ENCODE measurements at regions not wholly inside any gene's neighbourhood (a gene's known extent, or its start where the extent isn't known, plus 50 kb on each side); places are given as distances from the start of the nearest gene placed in this dataset.
"Not testable (repeated sequence)": the region's sequence is repeated elsewhere in the genome, so short reads cannot be mapped to it uniquely, and the experiment has no call there.

GRCh38 chr7:142528608-142529408 is 220.5 kb upstream of the PRSS1 start:
- no peak for FAIRE-seq

GRCh38 chr7:142523821-142524460 is 225.3 kb upstream of the PRSS1 start:
- no peak for FAIRE-seq

GRCh38 chr7:142522735-142523134 is 226.5 kb upstream of the PRSS1 start:
- no peak for FAIRE-seq

GRCh38 chr7:142520885-142521284 is 228.4 kb upstream of the PRSS1 start:
- FAIRE-seq, result not testable (repeated sequence)

GRCh38 chr7:142520455-142520854 is 228.8 kb upstream of the PRSS1 start:
- FAIRE-seq, result not testable (repeated sequence)

GRCh38 chr7:142519079-142520078 is 229.9 kb upstream of the PRSS1 start:
- no peak for FAIRE-seq

- no peak for FAIRE-seq
Observed at GRCh38 chr7:142516038-142516501, 233.2 kb upstream of the PRSS1 start.

GRCh38 chr7:142514716-142515115 is 234.6 kb upstream of the PRSS1 start:
- not testable (repeated sequence) for FAIRE-seq

GRCh38 chr7:142513178-142513955 is 235.9 kb upstream of the PRSS1 start:
- FAIRE-seq, result no peak

GRCh38 chr7:142511801-142512200 is 237.5 kb upstream of the PRSS1 start:
- no peak for FAIRE-seq

GRCh38 chr7:142511374-142511773 is 237.9 kb upstream of the PRSS1 start:
- FAIRE-seq, result no peak

- not testable (repeated sequence) for FAIRE-seq
Observed at GRCh38 chr7:142509235-142509634, 240.0 kb upstream of the PRSS1 start.

GRCh38 chr7:142508251-142508650 is 241.0 kb upstream of the PRSS1 start:
- no peak for FAIRE-seq

- FAIRE-seq, result no peak
Observed at GRCh38 chr7:142507799-142508198, 241.5 kb upstream of the PRSS1 start.

- FAIRE-seq, result not testable (repeated sequence)
Observed at GRCh38 chr7:142507066-142507465, 242.2 kb upstream of the PRSS1 start.

GRCh38 chr7:142506601-142507000 is 242.7 kb upstream of the PRSS1 start:
- FAIRE-seq, result no peak

GRCh38 chr7:142503949-142504348 is 245.3 kb upstream of the PRSS1 start:
- FAIRE-seq, result not testable (repeated sequence)

GRCh38 chr7:142503036-142503435 is 245.2 kb upstream of the PRSS58 start:
- no peak for FAIRE-seq

GRCh38 chr7:142501434-142501833 is 243.6 kb upstream of the PRSS58 start:
- no peak for FAIRE-seq

- no peak for FAIRE-seq
Observed at GRCh38 chr7:142500366-142500765, 242.5 kb upstream of the PRSS58 start.

- no peak for FAIRE-seq
Observed at GRCh38 chr7:142499635-142500034, 241.8 kb upstream of the PRSS58 start.

- no peak for FAIRE-seq
Observed at GRCh38 chr7:142498364-142498763, 240.5 kb upstream of the PRSS58 start.

Data from G401.6 (cell line).